ENCODE measurements at regions not wholly inside any gene's neighbourhood (a gene's known extent, or its start where the extent isn't known, plus 50 kb on each side); places are given as distances from the start of the nearest gene placed in this dataset.

- peaks cover 10 to 29% of the 10 kb centered on the region in 2 experiments; a peak in 4 of 5 replicates for H3K27me3 ChIP-seq (ENCODE audit: control insufficient read depth in 2 of 2, insufficient read depth in 2 of 2, low read length in 2 of 2)
- BruUV-seq (replicated peaks) = no TSS peak
- TF ChIP-seq ARID1B (IDR thresholded peaks at IDR 0.05) (peak; percentile 26; the same call in 1 of the 2 replicates), ZNF274 (IDR thresholded peaks at IDR 0.05; ENCODE audit: borderline replicate concordance, low read depth, low read length) (no peak), SP2 (IDR thresholded peaks at IDR 0.05; ENCODE audit: extremely low read depth, low read depth, low read length, poor library complexity, severe bottlenecking) (no peak), MNT (conservative IDR thresholded peaks at IDR 0.05) (peak; percentile 45 to 60; a peak in 2 of 4 replicates), TAF15 (IDR thresholded peaks at IDR 0.05; ENCODE audit: low read depth, low read length) (no peak), E2F6 (IDR thresholded peaks at IDR 0.05; ENCODE audit: borderline replicate concordance in 1 of 2, extremely low read depth in 1 of 2, insufficient read depth in 1 of 2, insufficient read length in 1 of 2, low read depth in 1 of 2, low read length in 1 of 2, poor library complexity in 1 of 2, severe bottlenecking in 1 of 2) (peak in 1 of 2 experiments; percentile 50)
Observed at GRCh38 chr4:1579001-1579900, 104.9 kb downstream of the FAM53A start.

More at GRCh38 chr4:1579001-1579900, 104.9 kb downstream of the FAM53A start:
- peak overlapping the region; percentile 58; the same call in 1 of the 3 replicates for H3K27ac ChIP-seq (ENCODE audit: extremely low read depth, low read depth, low read length)
- FAIRE-seq (no peak), DNase-seq (ENCODE audit: extremely low read depth in 1 of 4, low spot score in 3 of 4) (peak; percentile 78 to 82 (median 80)), ATAC-seq (peak; percentile 73)
- under 1% methylated on average over 31 of the region's 91 CpGs for WGBS (ENCODE audit: insufficient coverage, low coverage, missing lambda C conversion rate)
- peak overlapping the region; percentile 75 for H3K4me2 ChIP-seq (ENCODE audit: insufficient read depth, low read length)
- H3K9me3 ChIP-seq (replicated peaks; ENCODE audit: control insufficient read depth, insufficient read depth, low read depth, low read length) = no peaks in the 10 kb centered on the region
- H3K4me3 ChIP-seq = peak overlapping the region; percentile 56
- peak overlapping the region; percentile 93 for H2AFZ ChIP-seq (ENCODE audit: low read depth, low read length)
- in situ Hi-C loops (cut with MboI) = no loop called here
- H3K36me3 ChIP-seq (ENCODE audit: control insufficient read depth, insufficient read depth, low read length) = no peaks in the 10 kb centered on the region
- H3K4me1 ChIP-seq (replicated peaks in 1 of 2; ENCODE audit: control insufficient read depth in 2 of 2, insufficient read depth in 2 of 2, low read length in 2 of 2) = peaks cover 8 to 65% of the 10 kb centered on the region in 2 experiments; a peak in 4 of 5 replicates
- ChIA-PET POLR2A (no interaction called here), CTCF (ENCODE audit: low intra/inter-chr PET ratio) (interaction anchor here (0.6 to 0.9 kb wide), 2 partner anchors 120 to 221 kb away, joined by 3 to 8 read pairs; no protein-coding TSS in a partner anchor)
- peak overlapping the region; percentile 39 to 86; a peak in 3 of 4 replicates for H3K9ac ChIP-seq (ENCODE audit: insufficient read depth in 1 of 2, low read depth in 2 of 2, low read length in 2 of 2)
- peaks cover 8% of the 10 kb centered on the region; the same call in 1 of the 2 replicates for H4K20me1 ChIP-seq (replicated peaks; ENCODE audit: control insufficient read depth, insufficient read depth, low read length)
- H3K9me1 ChIP-seq (ENCODE audit: control insufficient read depth, insufficient read depth, low read length) = no peaks in the 10 kb centered on the region
- intact Hi-C loops (cut with micrococcal nuclease) = no loop called here
- no peaks in the 10 kb centered on the region for H3K79me2 ChIP-seq (ENCODE audit: control insufficient read depth, insufficient read depth, low read length)

Data from K562 (cell line).